ENCODE measurements at regions not wholly inside any gene's neighbourhood (a gene's known extent, or its start where the extent isn't known, plus 50 kb on each side); places are given as distances from the start of the nearest gene placed in this dataset.

- TF ChIP-seq CTCF (IDR thresholded peaks at IDR 0.05), result no peak
- Mint-ChIP-seq H3K36me3 (ENCODE audit: low read depth) (no peaks in the 10 kb centered on the region), H3K27ac (no peak overlapping the region), H3K9me3 (peaks cover 4% of the 10 kb centered on the region), H3K4me1 (ENCODE audit: low read depth) (peaks cover 8% of the 10 kb centered on the region), H3K27me3 (no peaks in the 10 kb centered on the region), H3K4me3 (no peak overlapping the region)
- intact Hi-C loops (cut with micrococcal nuclease), result no loop called here
- POLR2A ChIA-PET, result no interaction called here
- CTCF ChIA-PET, result no interaction called here
- no peak for ATAC-seq
- no peak for DNase-seq
These were observed 662.9 kb upstream of the ID2 start for GRCh38 chr2:8018956-8019355.

- peaks cover 4% of the 10 kb centered on the region for H3K9me3 Mint-ChIP-seq
- intact Hi-C loops (cut with micrococcal nuclease), result no loop called here
- H3K4me1 Mint-ChIP-seq (ENCODE audit: low read depth), result peaks cover 8% of the 10 kb centered on the region
- ChIA-PET POLR2A (no interaction called here), CTCF (no interaction called here)
- TF ChIP-seq CTCF (IDR thresholded peaks at IDR 0.05), result no peak
- no peaks in the 10 kb centered on the region for H3K27me3 Mint-ChIP-seq
- ATAC-seq (no peak), DNase-seq (no peak)
- H3K27ac Mint-ChIP-seq, result no peak overlapping the region
- H3K36me3 Mint-ChIP-seq (ENCODE audit: low read depth), result no peaks in the 10 kb centered on the region
- no peak overlapping the region for H3K4me3 Mint-ChIP-seq
These were observed 661.9 kb upstream of the ID2 start for GRCh38 chr2:8019934-8020333.

GRCh38 chr2:8021921-8022320, 659.9 kb upstream of the ID2 start:
- peaks cover 4% of the 10 kb centered on the region for H3K9me3 Mint-ChIP-seq
- H3K36me3 Mint-ChIP-seq (ENCODE audit: low read depth), result no peaks in the 10 kb centered on the region
- CTCF ChIA-PET, result no interaction called here
- ATAC-seq, result no peak
- H3K4me3 Mint-ChIP-seq, result no peak overlapping the region
- H3K27ac Mint-ChIP-seq, result no peak overlapping the region
- intact Hi-C loops (cut with micrococcal nuclease), result no loop called here
- POLR2A ChIA-PET, result no interaction called here
- H3K27me3 Mint-ChIP-seq, result no peaks in the 10 kb centered on the region
- peaks cover 6% of the 10 kb centered on the region for H3K4me1 Mint-ChIP-seq (ENCODE audit: low read depth)
- no peak for DNase-seq
- no peak for TF ChIP-seq CTCF (IDR thresholded peaks at IDR 0.05)

GRCh38 chr2:8022908-8023640, 658.8 kb upstream of the ID2 start:
- H3K9me3 Mint-ChIP-seq, result peaks cover 4% of the 10 kb centered on the region
- no peak for DNase-seq
- no peak for TF ChIP-seq CTCF (IDR thresholded peaks at IDR 0.05)
- no peak overlapping the region for H3K27ac Mint-ChIP-seq
- no peak overlapping the region for H3K4me3 Mint-ChIP-seq
- H3K4me1 Mint-ChIP-seq (ENCODE audit: low read depth), result peaks cover 6% of the 10 kb centered on the region
- ChIA-PET CTCF (interaction anchor here (1.0 kb wide), 1 partner anchor 629 kb away, joined by 3 read pairs; no protein-coding TSS in a partner anchor), POLR2A (no interaction called here)
- ATAC-seq, result no peak
- intact Hi-C loops (cut with micrococcal nuclease), result no loop called here
- no peaks in the 10 kb centered on the region for H3K36me3 Mint-ChIP-seq (ENCODE audit: low read depth)
- no peaks in the 10 kb centered on the region for H3K27me3 Mint-ChIP-seq

GRCh38 chr2:8024506-8024905, 657.4 kb upstream of the ID2 start:
- H3K27ac Mint-ChIP-seq, result no peak overlapping the region
- H3K4me3 Mint-ChIP-seq, result no peak overlapping the region
- ATAC-seq, result no peak
- no peaks in the 10 kb centered on the region for H3K27me3 Mint-ChIP-seq
- no peaks in the 10 kb centered on the region for H3K36me3 Mint-ChIP-seq (ENCODE audit: low read depth)
- ChIA-PET POLR2A (no interaction called here), CTCF (no interaction called here)
- no peak for DNase-seq
- intact Hi-C loops (cut with micrococcal nuclease), result no loop called here
- H3K4me1 Mint-ChIP-seq (ENCODE audit: low read depth), result peaks cover 6% of the 10 kb centered on the region
- TF ChIP-seq CTCF (IDR thresholded peaks at IDR 0.05), result no peak
- peaks cover 4% of the 10 kb centered on the region for H3K9me3 Mint-ChIP-seq
